IMR-90 (cell line): ENCODE measurements at regions not wholly inside any gene's neighbourhood (a gene's known extent, or its start where the extent isn't known, plus 50 kb on each side); places are given as distances from the start of the nearest gene placed in this dataset.

ENCODE experiments used
- ATAC-seq: fragments of 200-7000 bp; cut with Tn5 transposase; 2 replicates; pipeline ENCODE4 v1.9.1; 2020; ENCODE audit warnings: low read depth, mild to moderate bottlenecking, moderate library complexity
- BruUV-seq: library from RNA; stranded (reverse); fragments of 400-500 nt; replicated peaks from 2 replicates; lab custom pipeline; 2021; lab: Mats Ljungman, UMichigan
- CTCF ChIA-PET: fragments of 300-600 bp; formaldehyde crosslinking; extraction: SDS; loops from one replicate; lab custom pipeline; 2021; ENCODE audit warnings: antibody characterized with exemption; lab: Yijun Ruan, JAX
- POLR2A ChIA-PET: fragments of 300-600 bp; sonication (Branson Sonifier 250); formaldehyde crosslinking; loops from one replicate; lab custom pipeline; 2022; ENCODE audit warnings: antibody characterized with exemption; ENCODE audit not compliant: unreplicated experiment; lab: Charles Lee
- DNase-seq: peaks from one replicate; pipeline ENCODE4 v3.0.0; 2013
- H2AFZ ChIP-seq: replicated peaks from 2 replicates; pipeline ENCODE3; 2013; ENCODE audit warnings: low read length, mild to moderate bottlenecking; ENCODE audit not compliant: poor library complexity
- H2AK5ac ChIP-seq: 2 replicates; pipeline ENCODE4 v1.6.1; 2013; ENCODE audit warnings: low read depth, low read length, inconsistent platforms
- H2AK9ac ChIP-seq: replicated peaks from 2 replicates; pipeline ENCODE3; 2013; ENCODE audit warnings: mild to moderate bottlenecking, low read depth, low read length, moderate library complexity; ENCODE audit not compliant: poor library complexity
- H2BK120ac ChIP-seq: 2 replicates; pipeline ENCODE4 v1.6.1; 2013; ENCODE audit warnings: low read depth, low read length, inconsistent platforms
- H2BK15ac ChIP-seq: 3 replicates; pipeline ENCODE4 v1.6.1; 2013; ENCODE audit warnings: low read depth, low read length, inconsistent platforms
- H2BK20ac ChIP-seq: 2 replicates; pipeline ENCODE4 v1.6.1; 2013; ENCODE audit warnings: low read depth, mild to moderate bottlenecking, inconsistent platforms, low read length, moderate library complexity
- H2BK5ac ChIP-seq: 2 replicates; pipeline ENCODE4 v1.6.1; 2013; ENCODE audit warnings: mild to moderate bottlenecking, low read depth, low read length, inconsistent platforms; ENCODE audit not compliant: poor library complexity, severe bottlenecking
- H3K14ac ChIP-seq: replicated peaks from 2 replicates; pipeline ENCODE4 v1.6.1; 2013; ENCODE audit warnings: low read depth, low read length, inconsistent platforms
- H3K18ac ChIP-seq: 2 replicates; pipeline ENCODE4 v1.6.1; 2013; ENCODE audit warnings: low read depth, low read length, control low read depth
- H3K23ac ChIP-seq: 2 replicates; pipeline ENCODE4 v1.6.1; 2013; ENCODE audit warnings: low read depth, low read length, inconsistent platforms
- H3K27ac ChIP-seq: 2 replicates; pipeline ENCODE4 v1.5.1; 2013; ENCODE audit warnings: mild to moderate bottlenecking, control low read depth, low read length; ENCODE audit not compliant: insufficient read depth
- H3K27me3 ChIP-seq: 2 replicates; pipeline ENCODE4 v1.6.1; 2013; ENCODE audit warnings: low read length; ENCODE audit not compliant: control insufficient read depth, insufficient read depth
- H3K36me3 ChIP-seq: 2 replicates; pipeline ENCODE4 v1.6.1; 2013; ENCODE audit warnings: low read length, mixed read lengths; ENCODE audit not compliant: control insufficient read depth, insufficient read depth
- H3K4ac ChIP-seq: 2 replicates; pipeline ENCODE4 v1.6.1; 2013; ENCODE audit warnings: low read depth, low read length, inconsistent platforms
- H3K4me1 ChIP-seq: 2 replicates; pipeline ENCODE4 v1.6.1; 2013; ENCODE audit warnings: low read length, mixed read lengths; ENCODE audit not compliant: control insufficient read depth, insufficient read depth
- H3K4me2 ChIP-seq: 2 replicates; pipeline ENCODE4 v1.6.1; 2013; ENCODE audit warnings: low read depth, mild to moderate bottlenecking, control low read depth, low read length, moderate library complexity
- H3K4me3 ChIP-seq: 2 replicates; pipeline ENCODE4 v1.5.1; 2013; ENCODE audit warnings: low read depth, mild to moderate bottlenecking, control low read depth, low read length, moderate library complexity; ENCODE audit not compliant: insufficient read depth
- H3K56ac ChIP-seq: 2 replicates; pipeline ENCODE4 v1.6.1; 2013; ENCODE audit warnings: low read length, inconsistent platforms; ENCODE audit not compliant: insufficient read depth; ENCODE audit errors: extremely low read depth
- H3K79me1 ChIP-seq, 2 experiments: 2 replicates each; pipeline ENCODE4 v1.6.1; 2013; ENCODE audit warnings: low read length in 2 of 2, inconsistent platforms in 1 of 2, low read depth in 1 of 2
- H3K9ac ChIP-seq: 2 replicates; pipeline ENCODE4 v1.6.1; 2013; ENCODE audit warnings: low read depth, low read length, control low read depth
- H3K9me1 ChIP-seq: 2 replicates; pipeline ENCODE4 v1.6.1; 2013; ENCODE audit warnings: low read length, inconsistent platforms; ENCODE audit not compliant: insufficient read depth
- H3K9me3 ChIP-seq: 2 replicates; pipeline ENCODE4 v1.6.1; 2013; ENCODE audit warnings: low read length; ENCODE audit not compliant: control insufficient read depth, insufficient read depth
- H4K20me1 ChIP-seq: 2 replicates; pipeline ENCODE4 v1.6.1; 2013; ENCODE audit warnings: low read length, inconsistent platforms; ENCODE audit not compliant: insufficient read depth
- H4K5ac ChIP-seq: 2 replicates; pipeline ENCODE4 v1.6.1; 2013; ENCODE audit warnings: mild to moderate bottlenecking, low read depth, low read length, control low read depth
- H4K8ac ChIP-seq, 2 experiments: 2 replicates each; pipeline ENCODE4 v1.6.1; 2013; ENCODE audit warnings: low read depth in 2 of 2, low read length in 2 of 2, control low read depth in 1 of 2, inconsistent platforms in 1 of 2
- H4K91ac ChIP-seq: 2 replicates; pipeline ENCODE4 v1.6.1; 2013; ENCODE audit warnings: low read depth, low read length, inconsistent platforms; ENCODE audit not compliant: insufficient read depth
- CEBPB ChIP-seq: IDR thresholded peaks from 2 replicates; pipeline ENCODE4 v1.6.1; 2012; ENCODE audit warnings: low read depth, low read length, improper control_type of control experiment
- CHD1 ChIP-seq: IDR thresholded peaks from 2 replicates; pipeline ENCODE4 v1.6.1; 2012; ENCODE audit warnings: low read depth, low read length, improper control_type of control experiment
- FOS ChIP-seq: fragments of 150-350 bp; IDR thresholded peaks from 2 replicates; pipeline ENCODE4 v1.6.1; 2016; ENCODE audit warnings: low read depth, low read length
- MAFK ChIP-seq: IDR thresholded peaks from 2 replicates; pipeline ENCODE4 v1.6.1; 2012; ENCODE audit warnings: low read depth, low read length, improper control_type of control experiment
- NFE2L2 ChIP-seq: fragments of 150-350 bp; IDR thresholded peaks from 2 replicates; pipeline ENCODE4 v1.6.1; 2016; ENCODE audit warnings: low read depth, mild to moderate bottlenecking, low read length
- RAD21 ChIP-seq: IDR thresholded peaks from 2 replicates; pipeline ENCODE4 v1.6.1; 2012; ENCODE audit warnings: low read length, improper control_type of control experiment
- RCOR1 ChIP-seq: IDR thresholded peaks from 2 replicates; pipeline ENCODE4 v1.6.1; 2012; ENCODE audit warnings: mild to moderate bottlenecking, low read length, improper control_type of control experiment; ENCODE audit not compliant: insufficient replicate concordance
- WGBS, 2 experiments: methylation state at CpG; one replicate each; pipeline versions ENCODE4 v1.1.5 to v1.1.7; 2013; ENCODE audit warnings: missing lambda C conversion rate in 2 of 2; ENCODE audit not compliant: insufficient read length in 1 of 2; ENCODE audit errors: extremely low coverage in 2 of 2; 5-methylcytosine and 5-hydroxymethylcytosine counted together
- dilution Hi-C: fragments of 300-500 bp; cut with HindIII; formaldehyde crosslinking; loops from one replicate; pipeline ENCODE4 v1.14.3; 2018; ENCODE audit warnings: low sequenced_read_pairs; ENCODE audit not compliant: unreplicated experiment
- in situ Hi-C: fragments of 300-500 bp; cut with MboI; formaldehyde crosslinking; loops from 3 replicates; pipeline ENCODE4 v1.14.3; 2019; ENCODE audit warnings: low sequenced_read_pairs, inconsistent platforms, mixed read lengths
- intact Hi-C: fragments of 100-400 bp; cut with micrococcal nuclease; formaldehyde crosslinking; loops from 2 replicates; pipeline ENCODE4 v1.10.0; 2022
- TF ChIP-seq, protein P1 (sequence below): conservative IDR thresholded peaks from 2 replicates; pipeline ENCODE4 v1.5.1; 2012; ENCODE audit warnings: mild to moderate bottlenecking, low read depth, low read length, improper control_type of control experiment
- TF ChIP-seq, protein P2 (sequence below): fragments of 150-350 bp; IDR thresholded peaks from 2 replicates; pipeline ENCODE4 v1.6.1; 2017; ENCODE audit warnings: mild to moderate bottlenecking, antibody characterized with exemption, low read length, low read depth
- TF ChIP-seq, protein P3 (sequence below): fragments of 150-350 bp; IDR thresholded peaks from 2 replicates; pipeline ENCODE4 v1.6.1; 2016; ENCODE audit warnings: low read depth, mild to moderate bottlenecking, low read length, moderate library complexity, borderline replicate concordance

DNA sequence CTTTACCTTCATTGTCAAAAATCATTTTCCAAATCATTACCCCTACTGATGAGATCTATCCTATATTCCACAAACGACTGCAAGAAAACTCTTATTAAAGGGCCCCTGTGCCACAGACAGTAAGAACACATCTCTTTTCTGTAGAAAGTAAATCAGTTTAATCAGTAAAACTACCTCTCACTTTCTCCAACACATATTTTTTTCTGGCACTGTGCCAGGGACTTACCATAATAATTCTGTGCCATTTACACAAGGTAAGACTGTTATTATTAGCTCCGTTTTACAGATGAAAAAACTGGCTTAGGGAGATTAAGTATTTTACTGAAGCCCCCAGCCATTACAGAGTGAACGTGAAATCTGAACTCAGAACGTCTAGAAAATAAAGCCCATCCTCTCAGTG lies 587.0 kb upstream of the COX7C start:
- no peaks in the 10 kb centered on the region for H3K36me3 ChIP-seq
- H3K4me3 ChIP-seq: no peak overlapping the region
- H2BK15ac ChIP-seq: no peak overlapping the region
- no peaks in the 10 kb centered on the region for H3K9me1 ChIP-seq
- H3K23ac ChIP-seq: no peak overlapping the region
- CTCF ChIA-PET: no interaction called here
- BruUV-seq: no TSS peak
- no peaks in the 10 kb centered on the region for H3K9me3 ChIP-seq
- no peak overlapping the region for H3K56ac ChIP-seq
- in situ Hi-C loops (no loop called here), dilution Hi-C loops (no loop called here), intact Hi-C loops (no loop called here)
- H2AFZ ChIP-seq: no peak overlapping the region
- H2AK9ac ChIP-seq: no peak overlapping the region
- no peak overlapping the region for H3K4ac ChIP-seq
- H2BK20ac ChIP-seq: no peak overlapping the region
- H3K4me2 ChIP-seq: no peak overlapping the region
- no peaks in the 10 kb centered on the region for H3K27me3 ChIP-seq
- no peak overlapping the region for H4K91ac ChIP-seq
- H4K20me1 ChIP-seq: no peaks in the 10 kb centered on the region
- no peak overlapping the region for H2AK5ac ChIP-seq
- no peak overlapping the region for H2BK120ac ChIP-seq
- TF ChIP-seq, protein P1, sequence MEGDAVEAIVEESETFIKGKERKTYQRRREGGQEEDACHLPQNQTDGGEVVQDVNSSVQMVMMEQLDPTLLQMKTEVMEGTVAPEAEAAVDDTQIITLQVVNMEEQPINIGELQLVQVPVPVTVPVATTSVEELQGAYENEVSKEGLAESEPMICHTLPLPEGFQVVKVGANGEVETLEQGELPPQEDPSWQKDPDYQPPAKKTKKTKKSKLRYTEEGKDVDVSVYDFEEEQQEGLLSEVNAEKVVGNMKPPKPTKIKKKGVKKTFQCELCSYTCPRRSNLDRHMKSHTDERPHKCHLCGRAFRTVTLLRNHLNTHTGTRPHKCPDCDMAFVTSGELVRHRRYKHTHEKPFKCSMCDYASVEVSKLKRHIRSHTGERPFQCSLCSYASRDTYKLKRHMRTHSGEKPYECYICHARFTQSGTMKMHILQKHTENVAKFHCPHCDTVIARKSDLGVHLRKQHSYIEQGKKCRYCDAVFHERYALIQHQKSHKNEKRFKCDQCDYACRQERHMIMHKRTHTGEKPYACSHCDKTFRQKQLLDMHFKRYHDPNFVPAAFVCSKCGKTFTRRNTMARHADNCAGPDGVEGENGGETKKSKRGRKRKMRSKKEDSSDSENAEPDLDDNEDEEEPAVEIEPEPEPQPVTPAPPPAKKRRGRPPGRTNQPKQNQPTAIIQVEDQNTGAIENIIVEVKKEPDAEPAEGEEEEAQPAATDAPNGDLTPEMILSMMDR: no peak
- no peak for TF ChIP-seq FOS
- TF ChIP-seq, protein P2, sequence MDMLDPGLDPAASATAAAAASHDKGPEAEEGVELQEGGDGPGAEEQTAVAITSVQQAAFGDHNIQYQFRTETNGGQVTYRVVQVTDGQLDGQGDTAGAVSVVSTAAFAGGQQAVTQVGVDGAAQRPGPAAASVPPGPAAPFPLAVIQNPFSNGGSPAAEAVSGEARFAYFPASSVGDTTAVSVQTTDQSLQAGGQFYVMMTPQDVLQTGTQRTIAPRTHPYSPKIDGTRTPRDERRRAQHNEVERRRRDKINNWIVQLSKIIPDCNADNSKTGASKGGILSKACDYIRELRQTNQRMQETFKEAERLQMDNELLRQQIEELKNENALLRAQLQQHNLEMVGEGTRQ: no peak
- no peak for TF ChIP-seq RAD21
- TF ChIP-seq RCOR1: no peak
- no peak for TF ChIP-seq CHD1
- TF ChIP-seq, protein P3, sequence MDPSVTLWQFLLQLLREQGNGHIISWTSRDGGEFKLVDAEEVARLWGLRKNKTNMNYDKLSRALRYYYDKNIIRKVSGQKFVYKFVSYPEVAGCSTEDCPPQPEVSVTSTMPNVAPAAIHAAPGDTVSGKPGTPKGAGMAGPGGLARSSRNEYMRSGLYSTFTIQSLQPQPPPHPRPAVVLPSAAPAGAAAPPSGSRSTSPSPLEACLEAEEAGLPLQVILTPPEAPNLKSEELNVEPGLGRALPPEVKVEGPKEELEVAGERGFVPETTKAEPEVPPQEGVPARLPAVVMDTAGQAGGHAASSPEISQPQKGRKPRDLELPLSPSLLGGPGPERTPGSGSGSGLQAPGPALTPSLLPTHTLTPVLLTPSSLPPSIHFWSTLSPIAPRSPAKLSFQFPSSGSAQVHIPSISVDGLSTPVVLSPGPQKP: no peak
- no peak for TF ChIP-seq CEBPB
- no peak for TF ChIP-seq NFE2L2
- no peak for TF ChIP-seq MAFK
- H3K14ac ChIP-seq: no peak overlapping the region
- H3K27ac ChIP-seq: no peak overlapping the region
- WGBS, 2 experiments: no CpG with 5 or more reads among the region's 4 CpGs
- H4K5ac ChIP-seq: no peak overlapping the region
- ATAC-seq (no peak), DNase-seq (no peak)
- H3K4me1 ChIP-seq: no peaks in the 10 kb centered on the region
- no peak overlapping the region for H3K18ac ChIP-seq
- no peak overlapping the region for H3K9ac ChIP-seq
- POLR2A ChIA-PET: no interaction called here
- H3K79me1 ChIP-seq: no peaks in the 10 kb centered on the region
- no peak overlapping the region for H4K8ac ChIP-seq
- H2BK5ac ChIP-seq: no peak overlapping the region
